CD4-positive, alpha-beta memory T cell (primary cell): ENCODE measurements at regions not wholly inside any gene's neighbourhood (a gene's known extent, or its start where the extent isn't known, plus 50 kb on each side); places are given as distances from the start of the nearest gene placed in this dataset.

ENCODE experiments used
- CTCF ChIA-PET: fragments of 350-600 bp; sonication (Branson Sonifier 250); formaldehyde crosslinking; loops from one replicate; lab custom pipeline; 2021; ENCODE audit warnings: inconsistent platforms; ENCODE audit not compliant: partially characterized antibody; lab: Charles Lee
- POLR2A ChIA-PET: fragments of 350-600 bp; sonication (Branson Sonifier 250); formaldehyde crosslinking; loops from one replicate; lab custom pipeline; 2021; ENCODE audit not compliant: partially characterized antibody; lab: Charles Lee
- DNase-seq, 5 donors: peaks; one replicate each; pipeline versions ENCODE4 v3.0.0 to v3.0.0-alpha.2; 2020 to 2022; ENCODE audit warnings: mixed read lengths in 1 of 5
- H3K27ac ChIP-seq: one replicate; pipeline ENCODE4 v1.7.0; 2013; ENCODE audit warnings: low read depth, low read length
- H3K27me3 ChIP-seq: 2 replicates; pipeline ENCODE4 v1.7.0; 2013; ENCODE audit warnings: mild to moderate bottlenecking, low read length, moderate library complexity; ENCODE audit not compliant: insufficient read depth
- H3K36me3 ChIP-seq: 2 replicates; pipeline ENCODE4 v1.7.0; 2013; ENCODE audit warnings: mild to moderate bottlenecking, low read length, moderate library complexity; ENCODE audit not compliant: insufficient read depth
- H3K4me1 ChIP-seq: 2 replicates; pipeline ENCODE4 v1.7.0; 2013; ENCODE audit warnings: mild to moderate bottlenecking, low read length, moderate library complexity; ENCODE audit not compliant: insufficient read depth
- H3K4me3 ChIP-seq, 2 donors: one replicate each; pipeline ENCODE4 v1.7.0; 2013; ENCODE audit warnings: low read length in 2 of 2, mild to moderate bottlenecking in 1 of 2
- H3K9me3 ChIP-seq, 2 donors: one replicate each; pipeline ENCODE4 v1.7.0; 2013; ENCODE audit warnings: low read length in 2 of 2, control low read depth in 1 of 2; ENCODE audit not compliant: control insufficient read depth in 1 of 2
- H3K27ac Mint-ChIP-seq, 7 donors: one replicate each; pipeline ENCODE4 v1.8.0; 2020 to 2021; ENCODE audit warnings: mixed read lengths in 7 of 7, mild to moderate bottlenecking in 6 of 7, inconsistent platforms in 3 of 7, moderate library complexity in 3 of 7
- H3K27me3 Mint-ChIP-seq, 2 donors: one replicate each; pipeline ENCODE4 v1.8.0; 2020 to 2021; ENCODE audit warnings: mixed read lengths in 2 of 2
- H3K36me3 Mint-ChIP-seq, 2 donors: one replicate each; pipeline ENCODE4 v1.8.0; 2020 to 2021; ENCODE audit warnings: mixed read lengths in 2 of 2, inconsistent platforms in 1 of 2, mild to moderate bottlenecking in 1 of 2
- H3K4me1 Mint-ChIP-seq, 4 donors: one replicate each; pipeline ENCODE4 v1.8.0; 2020 to 2021; ENCODE audit warnings: mixed read lengths in 4 of 4, mild to moderate bottlenecking in 1 of 4
- H3K4me3 Mint-ChIP-seq, 8 donors: one replicate each; pipeline ENCODE4 v1.8.0; 2020 to 2021; ENCODE audit warnings: mixed read lengths in 8 of 8, mild to moderate bottlenecking in 7 of 8, moderate library complexity in 6 of 8, inconsistent platforms in 3 of 8
- H3K9me3 Mint-ChIP-seq, 8 donors: one replicate each; pipeline ENCODE4 v1.8.0; 2020 to 2021; ENCODE audit warnings: mixed read lengths in 8 of 8, mild to moderate bottlenecking in 5 of 8, inconsistent platforms in 3 of 8, moderate library complexity in 1 of 8
- intact Hi-C: fragments of 100-400 bp; cut with micrococcal nuclease; formaldehyde crosslinking; loops from one replicate; pipeline ENCODE4 v1.15.1; 2023

DNA sequence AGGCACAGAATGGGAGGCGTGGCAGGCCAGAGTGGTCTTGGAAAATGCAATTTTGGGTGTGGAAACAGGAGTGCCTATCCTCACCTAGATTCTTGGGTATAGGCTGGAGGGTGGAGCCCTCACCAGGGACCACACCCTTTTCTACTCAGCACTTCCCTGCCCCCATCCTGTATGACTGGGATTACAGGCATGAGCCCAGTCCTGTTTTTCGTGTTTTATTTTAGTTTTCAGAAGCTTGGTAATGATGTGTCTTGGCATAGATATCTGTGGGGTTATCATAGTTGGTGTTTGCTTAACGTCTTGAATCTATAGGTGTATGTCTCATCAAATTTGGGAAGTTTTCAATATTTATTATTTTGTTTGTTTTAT, 248.7 kb upstream of the CBLB start:
- no peak overlapping the region for H3K27ac Mint-ChIP-seq
- ChIA-PET CTCF (no interaction called here), POLR2A (no interaction called here)
- DNase-seq: no peak
- H3K27me3 Mint-ChIP-seq: no peaks in the 10 kb centered on the region
- no peak overlapping the region for H3K4me3 ChIP-seq
- no peaks in the 10 kb centered on the region for H3K4me1 ChIP-seq
- peaks cover 0 to 2% (median 0%) of the 10 kb centered on the region in 8 donors for H3K9me3 Mint-ChIP-seq
- H3K36me3 ChIP-seq: no peaks in the 10 kb centered on the region
- H3K27ac ChIP-seq: no peak overlapping the region
- H3K36me3 Mint-ChIP-seq: no peaks in the 10 kb centered on the region
- H3K27me3 ChIP-seq: no peaks in the 10 kb centered on the region
- intact Hi-C loops: no loop called here
- peaks cover 0 to 2% (median 0%) of the 10 kb centered on the region in 4 donors for H3K4me1 Mint-ChIP-seq
- no peak overlapping the region for H3K4me3 Mint-ChIP-seq
- H3K9me3 ChIP-seq: no peaks in the 10 kb centered on the region

DNA sequence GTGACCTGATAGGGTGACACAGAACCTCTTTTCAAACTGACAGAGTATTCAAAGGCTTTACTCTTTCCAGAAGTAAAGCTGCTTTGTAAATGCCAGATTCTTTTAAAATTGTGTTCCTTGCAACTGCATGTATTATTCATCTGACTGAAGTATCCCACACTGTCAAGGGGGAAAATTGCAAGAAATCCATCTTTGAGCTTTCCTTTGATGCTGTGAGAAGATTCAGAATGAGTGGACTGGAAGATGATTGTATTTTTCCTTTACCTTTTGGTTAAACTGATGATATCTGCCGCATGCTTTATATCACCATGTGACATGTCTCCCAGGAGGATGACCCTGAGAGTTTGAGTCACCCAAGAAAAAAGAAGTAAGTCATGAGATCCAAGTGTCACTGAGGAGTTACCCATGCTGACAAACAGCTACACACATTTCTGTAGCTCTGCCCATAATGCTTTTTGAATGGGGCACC, 250.8 kb upstream of the CBLB start:
- H3K27ac Mint-ChIP-seq: peak overlapping the region in 2 of 7 donors; percentile 3 to 23
- POLR2A ChIA-PET: no interaction called here
- no peaks in the 10 kb centered on the region for H3K4me1 ChIP-seq
- H3K4me1 Mint-ChIP-seq: peaks cover 0 to 2% (median 0%) of the 10 kb centered on the region in 4 donors
- H3K4me3 ChIP-seq: no peak overlapping the region
- no peaks in the 10 kb centered on the region for H3K27me3 ChIP-seq
- no peak overlapping the region for H3K4me3 Mint-ChIP-seq
- H3K36me3 ChIP-seq: no peaks in the 10 kb centered on the region
- intact Hi-C loops: no loop called here
- no peak for DNase-seq
- H3K27me3 Mint-ChIP-seq: peaks cover 0 to 2% of the 10 kb centered on the region in 2 donors
- H3K9me3 Mint-ChIP-seq: peaks cover 0 to 2% (median 0%) of the 10 kb centered on the region in 8 donors
- no peak overlapping the region for H3K27ac ChIP-seq
- no peaks in the 10 kb centered on the region for H3K9me3 ChIP-seq
- CTCF ChIA-PET: no interaction called here
- no peaks in the 10 kb centered on the region for H3K36me3 Mint-ChIP-seq

GRCh38 chr3:106120356-106120755, 251.5 kb upstream of the CBLB start:
- Mint-ChIP-seq H3K27me3 (peaks cover 0 to 2% of the 10 kb centered on the region in 2 donors), H3K4me1 (peaks cover 0 to 2% (median 0%) of the 10 kb centered on the region in 4 donors), H3K9me3 (peaks cover 0 to 2% (median 0%) of the 10 kb centered on the region in 8 donors), H3K27ac (no peak overlapping the region), H3K4me3 (no peak overlapping the region), H3K36me3 (no peaks in the 10 kb centered on the region)
- no peaks in the 10 kb centered on the region for H3K36me3 ChIP-seq
- POLR2A ChIA-PET: no interaction called here
- no peak for DNase-seq
- CTCF ChIA-PET: interaction anchor here (0.6 kb wide), 1 partner anchor 18 kb away, joined by 4 read pairs; no protein-coding TSS in a partner anchor
- H3K27me3 ChIP-seq: no peaks in the 10 kb centered on the region
- H3K4me1 ChIP-seq: no peaks in the 10 kb centered on the region
- H3K9me3 ChIP-seq: no peaks in the 10 kb centered on the region
- H3K4me3 ChIP-seq: no peak overlapping the region
- intact Hi-C loops: no loop called here
- no peak overlapping the region for H3K27ac ChIP-seq

DNA sequence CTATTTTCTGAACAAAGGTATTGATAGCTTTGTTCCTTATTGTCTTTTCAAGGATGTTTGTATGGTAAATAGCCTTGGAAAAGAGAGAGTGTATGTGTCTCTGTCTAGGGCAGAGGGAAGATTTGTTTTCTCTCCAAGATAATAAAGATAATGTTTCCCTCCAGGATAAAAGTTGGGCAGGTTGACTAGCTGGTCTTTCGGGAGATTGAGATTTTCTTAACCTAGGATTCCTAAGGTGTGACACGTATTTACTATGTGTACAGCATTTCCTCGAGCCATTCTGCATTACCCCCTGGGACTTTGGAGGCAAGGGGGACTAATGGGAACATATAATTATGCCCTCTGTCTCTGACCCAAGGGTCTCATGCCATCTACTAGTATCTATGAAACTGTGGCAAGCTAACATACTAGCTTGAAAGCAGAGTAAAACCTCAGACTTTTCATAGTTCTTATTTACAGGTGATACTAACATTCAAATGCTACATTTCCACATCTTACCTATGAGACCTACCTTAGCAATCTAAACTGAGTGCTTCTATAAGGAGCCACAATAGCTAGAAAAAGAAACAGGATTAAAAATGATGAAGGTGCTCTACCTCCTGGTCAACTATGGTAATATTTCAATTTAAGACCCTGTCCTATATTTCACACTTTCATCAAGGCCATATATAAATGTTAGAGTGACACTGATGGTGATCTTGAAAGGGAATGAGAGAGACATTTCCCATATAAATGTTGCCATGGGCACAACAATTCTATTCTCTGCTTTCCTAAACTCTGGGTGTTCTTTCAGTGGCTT, 252.9 kb upstream of the CBLB start:
- intact Hi-C loops: no loop called here
- DNase-seq: no peak
- Histone ChIP-seq H3K27ac (no peak overlapping the region), H3K4me1 (no peaks in the 10 kb centered on the region), H3K4me3 (no peak overlapping the region), H3K36me3 (no peaks in the 10 kb centered on the region), H3K9me3 (no peaks in the 10 kb centered on the region), H3K27me3 (no peaks in the 10 kb centered on the region)
- H3K4me1 Mint-ChIP-seq: peaks cover 0 to 2% (median 0%) of the 10 kb centered on the region in 4 donors
- ChIA-PET CTCF (interaction anchor here (0.8 kb wide), 1 partner anchor 436 kb away, joined by 3 read pairs; no protein-coding TSS in a partner anchor), POLR2A (no interaction called here)
- H3K36me3 Mint-ChIP-seq: no peaks in the 10 kb centered on the region
- peaks cover 0 to 2% (median 0%) of the 10 kb centered on the region in 8 donors for H3K9me3 Mint-ChIP-seq
- no peak overlapping the region for H3K4me3 Mint-ChIP-seq
- H3K27ac Mint-ChIP-seq: no peak overlapping the region
- H3K27me3 Mint-ChIP-seq: peaks cover 0 to 2% of the 10 kb centered on the region in 2 donors

DNA sequence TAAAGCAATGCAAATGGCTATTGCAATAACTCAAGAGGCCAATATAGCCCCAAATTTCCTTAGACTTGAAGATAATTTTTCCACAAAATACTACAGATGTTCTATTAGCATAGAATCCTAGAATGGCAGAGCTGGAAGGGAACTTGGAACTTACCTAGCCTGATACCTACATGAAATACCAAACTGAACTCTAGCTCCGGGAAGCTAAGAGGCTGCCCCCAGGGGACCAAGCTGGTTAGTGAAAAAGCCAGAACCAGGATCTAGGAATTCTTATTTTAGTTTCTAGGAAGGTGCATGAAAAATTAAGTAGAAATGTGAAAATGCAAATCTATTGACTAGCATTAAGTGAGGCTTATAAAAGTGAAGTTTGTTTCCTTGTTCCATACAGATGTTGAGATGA, 256.0 kb upstream of the CBLB start:
- CTCF ChIA-PET: no interaction called here
- H3K9me3 Mint-ChIP-seq: no peaks in the 10 kb centered on the region
- POLR2A ChIA-PET: no interaction called here
- intact Hi-C loops: no loop called here
- Histone ChIP-seq H3K36me3 (no peaks in the 10 kb centered on the region), H3K4me1 (no peaks in the 10 kb centered on the region), H3K27ac (no peak overlapping the region), H3K27me3 (no peaks in the 10 kb centered on the region), H3K9me3 (no peaks in the 10 kb centered on the region), H3K4me3 (no peak overlapping the region)
- H3K36me3 Mint-ChIP-seq: no peaks in the 10 kb centered on the region
- no peak overlapping the region for H3K27ac Mint-ChIP-seq
- peaks cover 0 to 2% of the 10 kb centered on the region in 2 donors for H3K27me3 Mint-ChIP-seq
- DNase-seq: no peak
- H3K4me3 Mint-ChIP-seq: no peak overlapping the region
- H3K4me1 Mint-ChIP-seq: peaks cover 0 to 2% (median 0%) of the 10 kb centered on the region in 4 donors

GRCh38 chr3:106125321-106125720, 256.5 kb upstream of the CBLB start:
- H3K36me3 ChIP-seq: no peaks in the 10 kb centered on the region
- Mint-ChIP-seq H3K4me3 (no peak overlapping the region), H3K4me1 (peaks cover 0 to 3% (median 1%) of the 10 kb centered on the region in 4 donors), H3K27ac (no peak overlapping the region), H3K27me3 (peaks cover 0 to 2% of the 10 kb centered on the region in 2 donors), H3K36me3 (no peaks in the 10 kb centered on the region), H3K9me3 (no peaks in the 10 kb centered on the region)
- POLR2A ChIA-PET: no interaction called here
- no peak overlapping the region for H3K4me3 ChIP-seq
- CTCF ChIA-PET: no interaction called here
- H3K9me3 ChIP-seq: no peaks in the 10 kb centered on the region
- no peak overlapping the region for H3K27ac ChIP-seq
- DNase-seq: no peak
- no peaks in the 10 kb centered on the region for H3K4me1 ChIP-seq
- H3K27me3 ChIP-seq: no peaks in the 10 kb centered on the region
- intact Hi-C loops: no loop called here

- H3K9me3 Mint-ChIP-seq: no peaks in the 10 kb centered on the region
- no peak overlapping the region for H3K4me3 ChIP-seq
- H3K36me3 Mint-ChIP-seq: no peaks in the 10 kb centered on the region
- intact Hi-C loops: no loop called here
- ChIA-PET CTCF (no interaction called here), POLR2A (no interaction called here)
- H3K9me3 ChIP-seq: no peaks in the 10 kb centered on the region
- no peak overlapping the region for H3K27ac ChIP-seq
- H3K27ac Mint-ChIP-seq: no peak overlapping the region
- peaks cover 2 to 5% (median 3%) of the 10 kb centered on the region in 4 donors for H3K4me1 Mint-ChIP-seq
- H3K27me3 Mint-ChIP-seq: peaks cover 0 to 2% of the 10 kb centered on the region in 2 donors
- no peaks in the 10 kb centered on the region for H3K4me1 ChIP-seq
- no peak overlapping the region for H3K4me3 Mint-ChIP-seq
- no peaks in the 10 kb centered on the region for H3K36me3 ChIP-seq
- no peaks in the 10 kb centered on the region for H3K27me3 ChIP-seq
- DNase-seq: no peak
Observed at GRCh38 chr3:106126067-106126845, 257.4 kb upstream of the CBLB start.
